ENCODE measurements at regions not wholly inside any gene's neighbourhood (a gene's known extent, or its start where the extent isn't known, plus 50 kb on each side); places are given as distances from the start of the nearest gene placed in this dataset.

DNA sequence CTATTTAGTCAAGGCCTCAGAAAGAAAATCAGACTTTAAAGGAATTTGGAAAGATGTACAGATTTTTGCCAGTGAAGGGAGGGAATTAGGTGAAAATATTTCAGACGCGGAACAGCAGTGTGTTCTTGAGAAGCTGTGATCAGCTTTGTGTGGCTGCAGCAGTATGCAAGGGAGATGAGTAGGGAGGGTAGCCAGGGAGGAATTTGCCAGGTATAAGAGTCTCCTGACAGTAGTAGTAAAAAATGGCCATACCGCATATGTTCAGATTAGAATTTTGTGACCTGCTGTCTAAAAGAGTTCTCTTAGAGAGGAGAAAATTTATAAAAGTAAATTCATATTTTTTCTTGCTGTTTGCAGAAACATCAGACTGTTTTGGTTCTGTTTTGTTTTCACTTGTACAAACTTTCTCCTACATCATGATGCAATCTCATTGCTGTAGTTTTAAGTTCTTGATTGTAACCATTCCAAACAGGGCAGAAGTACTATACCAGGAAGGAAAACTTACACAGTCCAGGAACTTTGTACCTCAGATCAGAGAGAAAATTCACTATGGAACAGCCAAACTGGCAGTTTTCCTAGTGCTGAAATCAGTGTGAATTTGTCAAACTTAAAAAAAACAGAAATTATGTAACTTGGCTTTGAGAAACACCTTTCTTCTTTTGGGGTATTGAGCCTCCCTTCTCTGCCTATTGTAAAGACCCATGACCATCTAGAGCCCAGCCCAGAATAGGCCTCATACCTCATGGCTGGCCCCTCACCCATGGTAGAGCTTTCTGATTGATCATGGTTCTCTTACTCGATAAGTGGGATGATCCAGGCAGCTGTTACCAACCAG lies 78.4 kb upstream of the NR3C1 start (continued):
- TF ChIP-seq, protein P1, sequence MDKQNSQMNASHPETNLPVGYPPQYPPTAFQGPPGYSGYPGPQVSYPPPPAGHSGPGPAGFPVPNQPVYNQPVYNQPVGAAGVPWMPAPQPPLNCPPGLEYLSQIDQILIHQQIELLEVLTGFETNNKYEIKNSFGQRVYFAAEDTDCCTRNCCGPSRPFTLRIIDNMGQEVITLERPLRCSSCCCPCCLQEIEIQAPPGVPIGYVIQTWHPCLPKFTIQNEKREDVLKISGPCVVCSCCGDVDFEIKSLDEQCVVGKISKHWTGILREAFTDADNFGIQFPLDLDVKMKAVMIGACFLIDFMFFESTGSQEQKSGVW (CRISPR knock-in tag; IDR thresholded peaks at IDR 0.05; ENCODE audit: borderline replicate concordance), result no peak
- TF ChIP-seq ZNF878 (CRISPR knock-in tag; IDR thresholded peaks at IDR 0.05) (no peak), ZFYVE20 (CRISPR knock-in tag; IDR thresholded peaks at IDR 0.05; ENCODE audit: borderline replicate concordance, low read depth) (no peak), PITX1 (CRISPR knock-in tag; IDR thresholded peaks at IDR 0.05) (peak; percentile 54; the same call in 1 of the 2 replicates), MBNL3 (CRISPR knock-in tag; conservative IDR thresholded peaks at IDR 0.05) (no peak), RORA (CRISPR knock-in tag; IDR thresholded peaks at IDR 0.05) (no peak; the same call in 1 of the 2 replicates), HOXD1 (CRISPR knock-in tag; IDR thresholded peaks at IDR 0.05) (no peak), ZNF264 (CRISPR knock-in tag; IDR thresholded peaks at IDR 0.05) (peak; percentile 40; the same call in 1 of the 2 replicates), ZNF10 (CRISPR knock-in tag; IDR thresholded peaks at IDR 0.05; ENCODE audit: borderline replicate concordance, low read depth) (no peak), DPF2 (CRISPR knock-in tag; IDR thresholded peaks at IDR 0.05; ENCODE audit: borderline replicate concordance, low read depth) (no peak; the same call in 1 of the 2 replicates), FOXJ3 (CRISPR knock-in tag; IDR thresholded peaks at IDR 0.05; ENCODE audit: borderline replicate concordance) (peak; percentile 64; the same call in 1 of the 2 replicates), GATAD2A (CRISPR knock-in tag; IDR thresholded peaks at IDR 0.05) (peak; percentile 87), ZNF431 (CRISPR knock-in tag; IDR thresholded peaks at IDR 0.05; ENCODE audit: borderline replicate concordance, low read depth) (no peak), HOXA7 (CRISPR knock-in tag; IDR thresholded peaks at IDR 0.05) (no peak), ZSCAN9 (CRISPR knock-in tag; IDR thresholded peaks at IDR 0.05; ENCODE audit: borderline replicate concordance) (peak; percentile 66; the same call in 1 of the 2 replicates), ZMYM2 (CRISPR knock-in tag; IDR thresholded peaks at IDR 0.05) (peak; percentile 81), POLR2AphosphoS5 (IDR thresholded peaks at IDR 0.05; ENCODE audit: low read depth, low read length) (no peak), KMT2B (CRISPR knock-in tag; IDR thresholded peaks at IDR 0.05) (no peak), GTF2F1 (IDR thresholded peaks at IDR 0.05; ENCODE audit: low read length) (no peak), ZNF510 (CRISPR knock-in tag; IDR thresholded peaks at IDR 0.05; ENCODE audit: low read depth) (no peak)
- TF ChIP-seq, protein P2, sequence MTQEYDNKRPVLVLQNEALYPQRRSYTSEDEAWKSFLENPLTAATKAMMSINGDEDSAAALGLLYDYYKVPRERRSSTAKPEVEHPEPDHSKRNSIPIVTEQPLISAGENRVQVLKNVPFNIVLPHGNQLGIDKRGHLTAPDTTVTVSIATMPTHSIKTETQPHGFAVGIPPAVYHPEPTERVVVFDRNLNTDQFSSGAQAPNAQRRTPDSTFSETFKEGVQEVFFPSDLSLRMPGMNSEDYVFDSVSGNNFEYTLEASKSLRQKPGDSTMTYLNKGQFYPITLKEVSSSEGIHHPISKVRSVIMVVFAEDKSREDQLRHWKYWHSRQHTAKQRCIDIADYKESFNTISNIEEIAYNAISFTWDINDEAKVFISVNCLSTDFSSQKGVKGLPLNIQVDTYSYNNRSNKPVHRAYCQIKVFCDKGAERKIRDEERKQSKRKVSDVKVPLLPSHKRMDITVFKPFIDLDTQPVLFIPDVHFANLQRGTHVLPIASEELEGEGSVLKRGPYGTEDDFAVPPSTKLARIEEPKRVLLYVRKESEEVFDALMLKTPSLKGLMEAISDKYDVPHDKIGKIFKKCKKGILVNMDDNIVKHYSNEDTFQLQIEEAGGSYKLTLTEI (CRISPR knock-in tag; conservative IDR thresholded peaks at IDR 0.05), result no peak
- TF ChIP-seq, protein P3, sequence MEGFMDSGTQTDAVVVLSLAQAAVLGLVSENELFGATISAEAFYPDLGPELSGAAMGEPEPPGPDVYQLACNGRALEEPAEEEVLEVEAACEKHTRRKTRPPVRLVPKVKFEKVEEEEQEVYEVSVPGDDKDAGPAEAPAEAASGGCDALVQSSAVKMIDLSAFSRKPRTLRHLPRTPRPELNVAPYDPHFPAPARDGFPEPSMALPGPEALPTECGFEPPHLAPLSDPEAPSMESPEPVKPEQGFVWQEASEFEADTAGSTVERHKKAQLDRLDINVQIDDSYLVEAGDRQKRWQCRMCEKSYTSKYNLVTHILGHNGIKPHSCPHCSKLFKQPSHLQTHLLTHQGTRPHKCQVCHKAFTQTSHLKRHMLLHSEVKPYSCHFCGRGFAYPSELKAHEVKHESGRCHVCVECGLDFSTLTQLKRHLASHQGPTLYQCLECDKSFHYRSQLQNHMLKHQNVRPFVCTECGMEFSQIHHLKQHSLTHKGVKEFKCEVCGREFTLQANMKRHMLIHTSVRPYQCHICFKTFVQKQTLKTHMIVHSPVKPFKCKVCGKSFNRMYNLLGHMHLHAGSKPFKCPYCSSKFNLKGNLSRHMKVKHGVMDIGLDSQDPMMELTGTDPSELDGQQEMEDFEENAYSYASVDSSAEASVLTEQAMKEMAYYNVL (CRISPR knock-in tag; IDR thresholded peaks at IDR 0.05; ENCODE audit: borderline replicate concordance), result no peak; the same call in 1 of the 2 replicates
- TF ChIP-seq, protein P4, sequence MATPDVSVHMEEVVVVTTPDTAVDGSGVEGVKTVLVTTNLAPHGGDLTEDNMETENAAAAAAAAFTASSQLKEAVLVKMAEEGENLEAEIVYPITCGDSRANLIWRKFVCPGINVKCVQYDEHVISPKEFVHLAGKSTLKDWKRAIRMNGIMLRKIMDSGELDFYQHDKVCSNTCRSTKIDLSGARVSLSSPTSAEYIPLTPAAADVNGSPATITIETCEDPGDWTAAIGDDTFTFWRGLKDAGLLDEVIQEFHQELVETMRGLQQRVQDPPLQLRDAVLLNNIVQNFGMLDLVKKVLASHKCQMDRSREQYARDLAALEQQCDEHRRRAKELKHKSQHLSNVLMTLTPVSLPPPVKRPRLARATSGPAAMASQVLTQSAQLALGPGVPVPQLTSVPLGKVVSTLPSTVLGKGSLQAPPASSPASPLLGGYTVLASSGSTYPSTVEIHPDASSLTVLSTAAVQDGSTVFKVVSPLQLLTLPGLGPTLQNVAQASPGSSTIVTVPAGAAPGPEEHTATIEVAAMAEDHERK (CRISPR knock-in tag; IDR thresholded peaks at IDR 0.05; ENCODE audit: low read depth), result no peak
- TF ChIP-seq, protein P5, sequence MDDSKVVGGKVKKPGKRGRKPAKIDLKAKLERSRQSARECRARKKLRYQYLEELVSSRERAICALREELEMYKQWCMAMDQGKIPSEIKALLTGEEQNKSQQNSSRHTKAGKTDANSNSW (CRISPR knock-in tag; IDR thresholded peaks at IDR 0.05; ENCODE audit: borderline replicate concordance), result no peak

Measured in HepG2 (cell line).